HFF-Myc (cell line): ENCODE measurements at regions not wholly inside any gene's neighbourhood (a gene's known extent, or its start where the extent isn't known, plus 50 kb on each side); places are given as distances from the start of the nearest gene placed in this dataset.

ENCODE experiments used
- DNase-seq: peaks from one replicate; pipeline ENCODE4 v3.0.0-alpha.2; 2011; ENCODE audit warnings: low read depth; ENCODE audit errors: extremely low read depth
- H3K4me3 ChIP-seq: replicated peaks from 2 replicates; pipeline ENCODE4 v1.5.1; 2011; ENCODE audit warnings: low read depth, mild to moderate bottlenecking, control low read depth, low read length
- TF ChIP-seq, protein P1 (sequence below): IDR thresholded peaks from 2 replicates; pipeline ENCODE4 v1.5.1; 2012; ENCODE audit warnings: mild to moderate bottlenecking, low read depth, low read length, control low read depth; ENCODE audit errors: missing control alignments

GRCh38 chr5:116998024-116998423 is 423.4 kb upstream of the SEMA6A start:
- DNase-seq: no peak
- no peak overlapping the region for H3K4me3 ChIP-seq
- TF ChIP-seq, protein P1, sequence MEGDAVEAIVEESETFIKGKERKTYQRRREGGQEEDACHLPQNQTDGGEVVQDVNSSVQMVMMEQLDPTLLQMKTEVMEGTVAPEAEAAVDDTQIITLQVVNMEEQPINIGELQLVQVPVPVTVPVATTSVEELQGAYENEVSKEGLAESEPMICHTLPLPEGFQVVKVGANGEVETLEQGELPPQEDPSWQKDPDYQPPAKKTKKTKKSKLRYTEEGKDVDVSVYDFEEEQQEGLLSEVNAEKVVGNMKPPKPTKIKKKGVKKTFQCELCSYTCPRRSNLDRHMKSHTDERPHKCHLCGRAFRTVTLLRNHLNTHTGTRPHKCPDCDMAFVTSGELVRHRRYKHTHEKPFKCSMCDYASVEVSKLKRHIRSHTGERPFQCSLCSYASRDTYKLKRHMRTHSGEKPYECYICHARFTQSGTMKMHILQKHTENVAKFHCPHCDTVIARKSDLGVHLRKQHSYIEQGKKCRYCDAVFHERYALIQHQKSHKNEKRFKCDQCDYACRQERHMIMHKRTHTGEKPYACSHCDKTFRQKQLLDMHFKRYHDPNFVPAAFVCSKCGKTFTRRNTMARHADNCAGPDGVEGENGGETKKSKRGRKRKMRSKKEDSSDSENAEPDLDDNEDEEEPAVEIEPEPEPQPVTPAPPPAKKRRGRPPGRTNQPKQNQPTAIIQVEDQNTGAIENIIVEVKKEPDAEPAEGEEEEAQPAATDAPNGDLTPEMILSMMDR: no peak

- DNase-seq: no peak
- H3K4me3 ChIP-seq: no peak overlapping the region
- TF ChIP-seq, protein P1: no peak
These were observed 418.1 kb upstream of the SEMA6A start for GRCh38 chr5:116992681-116993080.

DNA sequence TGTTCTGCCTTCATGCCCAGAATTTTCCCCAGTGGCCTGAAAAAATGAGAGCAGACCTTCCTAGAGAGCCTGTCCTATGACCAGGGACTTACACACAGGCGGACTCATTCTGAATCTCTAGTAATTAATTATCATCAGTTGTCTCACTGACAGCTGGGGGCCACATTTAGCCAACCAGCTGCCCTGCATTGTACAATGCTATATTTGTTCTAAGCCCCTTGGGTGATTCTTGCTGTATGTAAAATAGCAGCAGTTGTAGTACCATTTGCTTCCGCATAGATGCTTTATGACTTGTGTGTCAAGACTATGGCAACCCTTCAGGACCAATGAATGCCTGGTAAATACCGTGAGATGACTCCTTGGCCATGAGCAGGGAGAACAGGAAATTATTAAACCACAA is 415.4 kb upstream of the SEMA6A start:
- TF ChIP-seq, protein P1: no peak
- DNase-seq: no peak
- H3K4me3 ChIP-seq: no peak overlapping the region

GRCh38 chr5:116982035-116982434 is 407.4 kb upstream of the SEMA6A start:
- no peak overlapping the region for H3K4me3 ChIP-seq
- TF ChIP-seq, protein P1: no peak
- DNase-seq: no peak

- TF ChIP-seq, protein P1: no peak
- H3K4me3 ChIP-seq: no peak overlapping the region
- no peak for DNase-seq
These were observed 406.0 kb upstream of the SEMA6A start for GRCh38 chr5:116980581-116980980.

DNA sequence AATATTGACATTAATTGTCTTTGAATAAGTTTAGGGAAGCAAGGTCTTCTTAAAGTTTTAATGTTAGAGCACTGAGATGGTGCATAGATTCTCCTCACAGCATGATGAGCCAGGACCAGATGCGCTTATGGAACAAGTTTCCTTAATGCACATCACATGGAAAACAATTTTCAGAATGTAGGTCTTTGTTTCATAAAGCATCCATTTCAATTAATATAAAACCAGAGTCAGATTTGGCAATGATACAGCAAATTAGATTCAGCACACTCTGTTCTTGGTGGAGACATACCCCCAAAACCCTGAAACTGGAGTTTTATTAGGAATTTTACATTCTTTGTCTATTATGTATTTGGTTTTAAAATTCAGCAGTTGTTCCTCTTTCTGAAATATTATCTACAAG is 402.1 kb upstream of the SEMA6A start:
- no peak for DNase-seq

GRCh38 chr5:116971131-116971530 is 396.5 kb upstream of the SEMA6A start:
- no peak for DNase-seq
- no peak overlapping the region for H3K4me3 ChIP-seq
- TF ChIP-seq, protein P1: no peak

More for the DNA sequence above, 402.1 kb upstream of the SEMA6A start:
- no peak overlapping the region for H3K4me3 ChIP-seq
- TF ChIP-seq, protein P1: no peak
